Muscle of leg (tissue), 3 donors: ENCODE measurements at regions not wholly inside any gene's neighbourhood (a gene's known extent, or its start where the extent isn't known, plus 50 kb on each side); places are given as distances from the start of the nearest gene placed in this dataset.

ENCODE experiments used
- DNase-seq: peaks from one replicate; pipeline ENCODE4 v3.0.0; 2013
- H3K27ac ChIP-seq: one replicate; pipeline ENCODE4 v1.5.1; 2013; ENCODE audit warnings: mild to moderate bottlenecking, low read length, control low read depth
- H3K27me3 ChIP-seq: one replicate; pipeline ENCODE4 v1.6.1; 2013; ENCODE audit warnings: low read length; ENCODE audit not compliant: control insufficient read depth, insufficient read depth
- H3K36me3 ChIP-seq: one replicate; pipeline ENCODE4 v1.6.1; 2013; ENCODE audit warnings: low read length; ENCODE audit not compliant: control insufficient read depth, insufficient read depth
- H3K4me1 ChIP-seq: one replicate; pipeline ENCODE4 v1.6.1; 2013; ENCODE audit warnings: low read length; ENCODE audit not compliant: control insufficient read depth, insufficient read depth
- H3K4me3 ChIP-seq: one replicate; pipeline ENCODE4 v1.5.1; 2013; ENCODE audit warnings: low read length, control low read depth
- H3K9me3 ChIP-seq: replicated peaks from 2 replicates; pipeline ENCODE4 v1.6.1; 2013; ENCODE audit warnings: low read depth, low read length; ENCODE audit not compliant: control insufficient read depth
- WGBS: methylation state at CpG from one replicate; pipeline ENCODE4 v1.1.5; 2013; ENCODE audit warnings: missing lambda C conversion rate; ENCODE audit not compliant: insufficient coverage; 5-methylcytosine and 5-hydroxymethylcytosine counted together

- H3K4me3 ChIP-seq = no peak overlapping the region
- no peak overlapping the region for H3K27ac ChIP-seq
- peaks cover 4% of the 10 kb centered on the region for H3K4me1 ChIP-seq
- WGBS = 100% methylated on average over 2 of the region's 6 CpGs
- no peaks in the 10 kb centered on the region for H3K27me3 ChIP-seq
- H3K36me3 ChIP-seq = no peaks in the 10 kb centered on the region
- DNase-seq = no peak
- H3K9me3 ChIP-seq = no peaks in the 10 kb centered on the region
Measured at GRCh38 chr6:92126983-92127382, 1292.4 kb downstream of the EPHA7 start.

- no peaks in the 10 kb centered on the region for H3K27me3 ChIP-seq
- peaks cover 4% of the 10 kb centered on the region for H3K4me1 ChIP-seq
- H3K27ac ChIP-seq = no peak overlapping the region
- no peaks in the 10 kb centered on the region for H3K36me3 ChIP-seq
- no peak overlapping the region for H3K4me3 ChIP-seq
- no peak for DNase-seq
- no peaks in the 10 kb centered on the region for H3K9me3 ChIP-seq
- 79% methylated on average over 4 of the region's 4 CpGs for WGBS
Measured at GRCh38 chr6:92126088-92126487, 1293.3 kb downstream of the EPHA7 start.

DNA sequence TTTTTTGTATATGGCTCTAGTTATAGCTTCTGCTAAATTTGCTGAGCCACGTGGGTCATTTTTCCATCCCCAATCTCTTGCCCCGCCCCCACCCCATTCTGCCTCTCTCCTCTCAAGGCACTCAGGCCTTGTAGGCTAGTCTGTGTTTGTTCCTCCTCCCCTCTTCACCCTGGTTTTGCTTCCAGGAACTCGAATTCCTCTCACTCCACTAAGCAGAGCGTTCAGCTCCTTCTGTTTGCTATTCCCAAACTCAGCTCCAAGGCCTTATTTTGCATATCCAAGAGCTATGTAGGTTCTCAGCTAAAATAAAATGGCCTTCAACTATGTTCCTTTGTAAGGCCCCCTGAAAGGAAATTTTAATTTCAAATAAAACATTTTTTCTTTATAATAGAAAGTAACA, 1293.7 kb downstream of the EPHA7 start:
- no peak for DNase-seq
- Histone ChIP-seq H3K27me3 (no peaks in the 10 kb centered on the region), H3K27ac (no peak overlapping the region), H3K9me3 (no peaks in the 10 kb centered on the region), H3K4me1 (peaks cover 4% of the 10 kb centered on the region), H3K36me3 (no peaks in the 10 kb centered on the region), H3K4me3 (no peak overlapping the region)
- WGBS = 83% methylated on average over 4 of the region's 4 CpGs

GRCh38 chr6:92124200-92124651, 1295.1 kb downstream of the EPHA7 start:
- Histone ChIP-seq H3K27me3 (no peaks in the 10 kb centered on the region), H3K36me3 (no peaks in the 10 kb centered on the region), H3K27ac (no peak overlapping the region), H3K4me1 (peaks cover 4% of the 10 kb centered on the region), H3K4me3 (no peak overlapping the region), H3K9me3 (no peaks in the 10 kb centered on the region)
- WGBS = 25% methylated on average over 4 of the region's 7 CpGs
- DNase-seq = peak; percentile 31

DNA sequence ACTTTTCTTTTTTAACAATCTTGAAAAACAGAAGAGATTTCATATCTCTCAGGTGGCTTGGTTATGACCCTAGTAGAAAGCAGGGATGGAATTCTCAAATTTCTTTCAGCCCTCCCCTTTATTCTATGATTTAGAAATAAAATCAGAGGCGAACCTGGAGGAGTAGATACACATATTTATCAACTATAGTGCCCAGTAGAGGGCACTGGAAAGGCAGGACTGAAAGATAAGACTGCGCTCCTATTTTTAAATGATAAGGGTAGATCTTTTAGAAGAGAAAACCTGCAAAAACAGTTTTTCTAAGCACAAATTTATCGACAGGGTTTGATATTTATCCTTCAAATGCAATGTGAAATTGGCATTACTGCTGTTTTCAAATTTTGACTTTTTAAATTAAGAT, 1296.6 kb downstream of the EPHA7 start:
- Histone ChIP-seq H3K36me3 (no peaks in the 10 kb centered on the region), H3K27me3 (no peaks in the 10 kb centered on the region), H3K27ac (no peak overlapping the region), H3K4me1 (peaks cover 4% of the 10 kb centered on the region), H3K4me3 (no peak overlapping the region), H3K9me3 (no peaks in the 10 kb centered on the region)
- peak; percentile 33 for DNase-seq
- no CpG with 5 or more reads among the region's 3 CpGs for WGBS

DNA sequence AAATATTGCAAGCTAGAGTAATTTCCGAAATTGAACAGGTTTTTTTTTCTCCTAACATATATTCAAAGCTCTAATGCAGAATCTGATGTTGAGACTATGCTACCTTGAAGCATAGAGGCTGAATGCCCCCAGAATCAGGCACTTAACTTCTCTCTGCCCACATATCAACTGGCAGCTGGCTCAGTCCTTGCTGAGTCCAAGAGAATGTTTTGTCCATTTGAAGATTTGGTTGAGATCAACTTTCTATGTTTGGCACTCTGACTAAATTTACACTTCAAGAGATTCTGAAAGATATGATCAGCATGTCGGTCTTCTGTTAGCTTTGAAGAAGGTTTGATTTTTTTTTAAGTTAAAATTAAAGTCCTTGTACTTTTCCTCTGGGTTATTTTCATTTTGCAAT, 1298.1 kb downstream of the EPHA7 start:
- no CpG with 5 or more reads among the region's 2 CpGs for WGBS

DNA sequence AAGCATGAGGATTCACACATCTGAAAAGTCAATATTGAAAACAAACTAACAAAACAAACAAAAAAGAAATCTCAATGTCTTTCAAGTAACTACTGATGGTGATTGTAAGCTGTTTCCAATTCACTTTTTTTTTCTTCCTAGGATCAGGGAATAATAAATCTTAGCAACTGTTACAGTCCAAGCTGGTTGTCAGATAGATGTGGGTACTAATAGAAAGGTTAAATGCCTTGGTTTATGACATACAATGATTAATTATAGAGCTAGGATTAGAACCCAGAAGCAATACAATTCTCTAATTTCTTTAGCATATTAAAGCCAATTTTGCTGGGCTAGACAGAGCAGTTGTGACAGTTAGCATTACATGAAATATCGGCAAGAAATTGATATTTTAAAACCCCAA, 1301.6 kb downstream of the EPHA7 start:
- no peaks in the 10 kb centered on the region for H3K27me3 ChIP-seq
- H3K36me3 ChIP-seq = no peaks in the 10 kb centered on the region
- WGBS = no CpG with 5 or more reads among the region's 1 CpG
- DNase-seq = no peak
- no peak overlapping the region for H3K4me3 ChIP-seq
- no peaks in the 10 kb centered on the region for H3K4me1 ChIP-seq
- no peak overlapping the region for H3K27ac ChIP-seq
- no peaks in the 10 kb centered on the region for H3K9me3 ChIP-seq

More for the DNA sequence above, 1298.1 kb downstream of the EPHA7 start:
- peak; percentile 23 for DNase-seq
- H3K9me3 ChIP-seq = no peaks in the 10 kb centered on the region
- H3K4me3 ChIP-seq = no peak overlapping the region
- no peak overlapping the region for H3K27ac ChIP-seq
- H3K27me3 ChIP-seq = no peaks in the 10 kb centered on the region
- peaks cover 4% of the 10 kb centered on the region for H3K4me1 ChIP-seq
- H3K36me3 ChIP-seq = no peaks in the 10 kb centered on the region

DNA sequence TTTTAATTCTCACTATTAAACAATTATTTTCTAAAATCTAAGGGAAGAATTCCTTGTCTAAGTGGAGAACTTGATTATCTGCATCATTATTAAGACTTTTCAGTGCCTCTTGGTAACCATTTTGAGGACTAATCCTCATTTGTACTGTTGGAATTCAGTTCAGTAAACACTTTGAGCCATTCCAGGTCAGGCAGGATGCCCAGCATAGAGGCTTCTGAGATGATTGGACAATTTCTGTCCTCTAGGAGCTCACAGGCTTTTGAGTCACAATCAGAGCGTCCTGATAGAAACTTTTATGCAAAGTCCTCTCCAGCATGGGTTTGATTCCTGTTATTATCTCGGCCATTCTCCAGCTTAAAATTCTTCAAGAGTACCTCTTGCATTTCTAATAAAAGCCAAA, 1304.6 kb downstream of the EPHA7 start:
- Histone ChIP-seq H3K27me3 (no peaks in the 10 kb centered on the region), H3K4me3 (no peak overlapping the region), H3K9me3 (no peaks in the 10 kb centered on the region), H3K27ac (no peak overlapping the region), H3K4me1 (no peaks in the 10 kb centered on the region), H3K36me3 (no peaks in the 10 kb centered on the region)
- 60% methylated on average over 1 of the region's 2 CpGs for WGBS
- DNase-seq = peak; percentile 39

DNA sequence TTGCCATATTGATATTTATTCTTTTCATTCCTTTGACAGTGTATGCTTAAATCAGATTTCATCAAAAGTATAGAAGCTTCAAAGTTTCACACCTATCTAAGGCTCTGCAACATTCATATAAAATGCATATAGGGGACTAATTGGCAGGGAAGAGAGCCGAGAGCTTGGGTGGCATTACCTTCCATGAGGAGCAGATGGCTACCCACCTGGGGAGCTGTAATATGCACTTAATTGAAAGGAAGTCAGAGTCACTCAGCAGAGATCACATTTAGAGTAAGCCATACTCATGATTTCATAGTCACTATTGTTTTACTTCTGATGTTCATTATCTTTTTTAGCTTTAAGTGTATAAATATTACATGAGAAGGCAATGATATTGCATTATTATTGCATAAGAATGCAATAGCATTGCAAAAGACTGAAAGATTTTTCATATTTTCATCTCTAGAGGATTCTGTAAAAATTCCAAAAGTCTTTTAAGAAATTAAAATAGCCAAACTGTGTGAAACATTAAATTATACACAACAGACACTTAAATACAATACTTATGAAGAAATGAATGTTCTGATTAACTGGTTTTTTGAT, 1305.2 kb downstream of the EPHA7 start:
- no peaks in the 10 kb centered on the region for H3K36me3 ChIP-seq
- H3K27ac ChIP-seq = no peak overlapping the region
- no peaks in the 10 kb centered on the region for H3K4me1 ChIP-seq
- H3K9me3 ChIP-seq = no peaks in the 10 kb centered on the region
- no peaks in the 10 kb centered on the region for H3K27me3 ChIP-seq
- WGBS = no CpG with 5 or more reads among the region's 1 CpG
- no peak overlapping the region for H3K4me3 ChIP-seq
- no peak for DNase-seq

GRCh38 chr6:92111386-92111785, 1308.0 kb downstream of the EPHA7 start:
- no peak for DNase-seq
- no peaks in the 10 kb centered on the region for H3K27me3 ChIP-seq
- no peak overlapping the region for H3K27ac ChIP-seq
- no peaks in the 10 kb centered on the region for H3K9me3 ChIP-seq
- no CpG with 5 or more reads among the region's 2 CpGs for WGBS
- no peaks in the 10 kb centered on the region for H3K4me1 ChIP-seq
- no peaks in the 10 kb centered on the region for H3K36me3 ChIP-seq
- no peak overlapping the region for H3K4me3 ChIP-seq

- Histone ChIP-seq H3K9me3 (no peaks in the 10 kb centered on the region), H3K4me1 (no peaks in the 10 kb centered on the region), H3K27ac (no peak overlapping the region), H3K27me3 (no peaks in the 10 kb centered on the region), H3K36me3 (no peaks in the 10 kb centered on the region), H3K4me3 (no peak overlapping the region)
- no peak for DNase-seq
- no CpG with 5 or more reads among the region's 4 CpGs for WGBS
Measured at GRCh38 chr6:92110403-92110802, 1309.0 kb downstream of the EPHA7 start.
